Stomach (tissue), 4 donors: ENCODE measurements at regions not wholly inside any gene's neighbourhood (a gene's known extent, or its start where the extent isn't known, plus 50 kb on each side); places are given as distances from the start of the nearest gene placed in this dataset.
"Not testable (repeated sequence)": the region's sequence is repeated elsewhere in the genome, so short reads cannot be mapped to it uniquely, and the experiment has no call there.

Experiments
- CTCF ChIP-seq, 7 experiments: fragments of 450-650 bp in 4 of 7; fragments of 200-600 bp in 3 of 7; sonication (generic) in 3 of 7; IDR thresholded peaks; one replicate each; pipeline ENCODE4 v1.5.1; 2016 to 2019; ENCODE audit warnings: antibody characterized with exemption in 7 of 7, control low read depth in 2 of 7, mild to moderate bottlenecking in 1 of 7
- POLR2A ChIP-seq, 4 donors: fragments of 450-650 bp; IDR thresholded peaks; one replicate each; pipeline ENCODE4 v1.6.1; 2016; ENCODE audit warnings: antibody characterized with exemption in 4 of 4, control low read depth in 2 of 4, mild to moderate bottlenecking in 1 of 4, moderate library complexity in 1 of 4
- POLR2AphosphoS5 ChIP-seq, 3 donors: sonication (generic); formaldehyde crosslinking; IDR thresholded peaks; one replicate each; pipeline ENCODE4 v1.6.1; 2016; ENCODE audit warnings: antibody characterized with exemption in 3 of 3

- not testable (repeated sequence) for TF ChIP-seq POLR2A, CTCF, POLR2AphosphoS5 (IDR thresholded peaks at IDR 0.05)
These were observed 135.9 kb upstream of the PLGLB2 start for GRCh38 chr2:87611956-87612355.
